Astrocyte (in vitro differentiated cells and primary cell): ENCODE measurements at regions not wholly inside any gene's neighbourhood (a gene's known extent, or its start where the extent isn't known, plus 50 kb on each side); places are given as distances from the start of the nearest gene placed in this dataset.

ENCODE experiments used
- DNase-seq: peaks from one replicate; pipeline ENCODE4 v3.0.0-alpha.2; 2010; ENCODE audit warnings: low read depth
- FAIRE-seq: peaks from 2 replicates; lab custom pipeline; 2011; peaks lifted over from hg19 to GRCh38; lab: Jason Lieb, UNC
- H2AFZ ChIP-seq: 2 replicates; pipeline ENCODE4 v1.6.0; 2012; ENCODE audit warnings: low read depth, low read length, inconsistent platforms
- H3K27ac ChIP-seq: 2 replicates; pipeline ENCODE4 v1.5.1; 2011; ENCODE audit warnings: low read depth, low read length, inconsistent platforms
- H3K27me3 ChIP-seq: 2 replicates; pipeline ENCODE4 v1.6.0; 2011; ENCODE audit warnings: low read length, inconsistent platforms; ENCODE audit not compliant: insufficient read depth
- H3K36me3 ChIP-seq: 2 replicates; pipeline ENCODE4 v1.5.1; 2011; ENCODE audit warnings: low read length, inconsistent platforms; ENCODE audit not compliant: insufficient read depth
- H3K4me1 ChIP-seq: 2 replicates; pipeline ENCODE4 v1.5.1; 2011; ENCODE audit warnings: low read length, inconsistent platforms; ENCODE audit not compliant: insufficient read depth
- H3K4me2 ChIP-seq: 2 replicates; pipeline ENCODE4 v1.6.0; 2012; ENCODE audit warnings: low read length, inconsistent platforms
- H3K4me3 ChIP-seq: 2 replicates; pipeline ENCODE4 v1.5.1; 2011; ENCODE audit warnings: low read depth, mild to moderate bottlenecking, low read length, inconsistent platforms; ENCODE audit not compliant: insufficient read depth
- H3K79me2 ChIP-seq: 2 replicates; pipeline ENCODE4 v1.6.0; 2012; ENCODE audit warnings: mild to moderate bottlenecking, low read length, inconsistent platforms; ENCODE audit not compliant: insufficient read depth
- H3K9ac ChIP-seq: 2 replicates; pipeline ENCODE4 v1.6.0; 2012; ENCODE audit warnings: mild to moderate bottlenecking, low read length, inconsistent platforms
- H3K9me3 ChIP-seq: 2 replicates; pipeline ENCODE4 v1.5.1; 2012; ENCODE audit warnings: low read depth, mild to moderate bottlenecking, low read length, inconsistent platforms; ENCODE audit not compliant: insufficient read depth
- H4K20me1 ChIP-seq: 2 replicates; pipeline ENCODE4 v1.6.0; 2012; ENCODE audit warnings: low read length, inconsistent platforms; ENCODE audit not compliant: insufficient read depth
- H3K27ac Mint-ChIP-seq: one replicate; pipeline ENCODE4 v1.8.0; 2021; ENCODE audit warnings: mild to moderate bottlenecking, mixed read lengths; ENCODE audit not compliant: unreplicated experiment
- H3K27me3 Mint-ChIP-seq: one replicate; pipeline ENCODE4 v1.8.0; 2021; ENCODE audit warnings: low read depth, mixed read lengths; ENCODE audit not compliant: unreplicated experiment
- H3K36me3 Mint-ChIP-seq: one replicate; pipeline ENCODE4 v1.8.0; 2021; ENCODE audit warnings: low read depth, mixed read lengths; ENCODE audit not compliant: unreplicated experiment
- H3K4me1 Mint-ChIP-seq: one replicate; pipeline ENCODE4 v1.8.0; 2021; ENCODE audit warnings: low read depth, mixed read lengths; ENCODE audit not compliant: unreplicated experiment
- H3K4me3 Mint-ChIP-seq: one replicate; pipeline ENCODE4 v1.8.0; 2021; ENCODE audit warnings: mild to moderate bottlenecking, moderate library complexity, mixed read lengths; ENCODE audit not compliant: unreplicated experiment
- H3K9me3 Mint-ChIP-seq: one replicate; pipeline ENCODE4 v1.8.0; 2021; ENCODE audit warnings: mild to moderate bottlenecking, mixed read lengths; ENCODE audit not compliant: unreplicated experiment
- CTCF ChIP-seq: IDR thresholded peaks from 2 replicates; pipeline ENCODE4 v1.5.1; 2011; ENCODE audit warnings: low read depth, mild to moderate bottlenecking, inconsistent platforms, low read length, moderate library complexity; ENCODE audit not compliant: insufficient read depth
- EZH2 ChIP-seq: IDR thresholded peaks from 2 replicates; pipeline ENCODE4 v1.6.1; 2012; ENCODE audit warnings: mild to moderate bottlenecking, low read length, inconsistent platforms; ENCODE audit not compliant: insufficient read depth

- Mint-ChIP-seq H3K4me1 (no peaks in the 10 kb centered on the region), H3K4me3 (no peak overlapping the region), H3K36me3 (no peaks in the 10 kb centered on the region), H3K9me3 (peaks cover 2% of the 10 kb centered on the region), H3K27ac (no peak overlapping the region), H3K27me3 (no peaks in the 10 kb centered on the region)
- no peaks in the 10 kb centered on the region for H3K4me1 ChIP-seq
- H3K9me3 ChIP-seq: no peaks in the 10 kb centered on the region
- TF ChIP-seq EZH2 (no peak), CTCF (no peak)
- H3K4me2 ChIP-seq: no peak overlapping the region
- H3K27me3 ChIP-seq: no peaks in the 10 kb centered on the region
- no peak overlapping the region for H3K4me3 ChIP-seq
- no peak overlapping the region for H3K27ac ChIP-seq
- DNase-seq: no peak
- FAIRE-seq: no peak
- H3K9ac ChIP-seq: no peak overlapping the region
- no peak overlapping the region for H2AFZ ChIP-seq
- H3K36me3 ChIP-seq: no peaks in the 10 kb centered on the region
- no peaks in the 10 kb centered on the region for H3K79me2 ChIP-seq
- H4K20me1 ChIP-seq: no peaks in the 10 kb centered on the region
These were observed 562.7 kb upstream of the NRSN1 start for GRCh38 chr6:23563323-23563722.

GRCh38 chr6:23566418-23566817 lies 559.6 kb upstream of the NRSN1 start:
- no peak overlapping the region for H2AFZ ChIP-seq
- no peak overlapping the region for H3K4me2 ChIP-seq
- TF ChIP-seq EZH2 (no peak), CTCF (no peak)
- no peaks in the 10 kb centered on the region for H4K20me1 ChIP-seq
- Mint-ChIP-seq H3K36me3 (no peaks in the 10 kb centered on the region), H3K9me3 (peaks cover 2% of the 10 kb centered on the region), H3K27ac (no peak overlapping the region), H3K4me1 (no peaks in the 10 kb centered on the region), H3K4me3 (no peak overlapping the region), H3K27me3 (no peaks in the 10 kb centered on the region)
- no peaks in the 10 kb centered on the region for H3K9me3 ChIP-seq
- H3K79me2 ChIP-seq: no peaks in the 10 kb centered on the region
- no peaks in the 10 kb centered on the region for H3K4me1 ChIP-seq
- DNase-seq (no peak), FAIRE-seq (no peak)
- no peaks in the 10 kb centered on the region for H3K27me3 ChIP-seq
- H3K36me3 ChIP-seq: no peaks in the 10 kb centered on the region
- H3K4me3 ChIP-seq: no peak overlapping the region
- H3K9ac ChIP-seq: no peak overlapping the region
- no peak overlapping the region for H3K27ac ChIP-seq

- no peak overlapping the region for H3K27ac Mint-ChIP-seq
- no peaks in the 10 kb centered on the region for H4K20me1 ChIP-seq
- FAIRE-seq: no peak
These were observed 557.7 kb upstream of the NRSN1 start for GRCh38 chr6:23568292-23568691.

More at GRCh38 chr6:23568292-23568691, 557.7 kb upstream of the NRSN1 start:
- H3K4me3 Mint-ChIP-seq: no peak overlapping the region
- Histone ChIP-seq H3K27me3 (no peaks in the 10 kb centered on the region), H2AFZ (no peak overlapping the region), H3K4me2 (no peak overlapping the region), H3K4me3 (no peak overlapping the region), H3K27ac (no peak overlapping the region), H3K36me3 (no peaks in the 10 kb centered on the region), H3K9me3 (no peaks in the 10 kb centered on the region), H3K4me1 (no peaks in the 10 kb centered on the region), H3K9ac (no peak overlapping the region), H3K79me2 (no peaks in the 10 kb centered on the region)
- no peak for DNase-seq
- H3K36me3 Mint-ChIP-seq: no peaks in the 10 kb centered on the region
- no peaks in the 10 kb centered on the region for H3K27me3 Mint-ChIP-seq
- H3K4me1 Mint-ChIP-seq: no peaks in the 10 kb centered on the region
- peaks cover 3% of the 10 kb centered on the region for H3K9me3 Mint-ChIP-seq
- TF ChIP-seq EZH2 (no peak), CTCF (no peak)
